Loucy (cell line): ENCODE measurements at regions not wholly inside any gene's neighbourhood (a gene's known extent, or its start where the extent isn't known, plus 50 kb on each side); places are given as distances from the start of the nearest gene placed in this dataset.

ENCODE experiments used
- CTCF ChIP-seq: fragments of 200-600 bp; sonication (generic); conservative IDR thresholded peaks from 2 replicates; pipeline ENCODE4 v1.5.1; 2014; ENCODE audit warnings: mild to moderate bottlenecking, antibody characterized with exemption, low read length
- EZH2phosphoT487 ChIP-seq: fragments of 200-600 bp; IDR thresholded peaks from 2 replicates; pipeline ENCODE4 v1.6.1; 2018; ENCODE audit warnings: antibody characterized with exemption, mild to moderate bottlenecking, moderate library complexity, borderline replicate concordance

GRCh38 chr12:46499226-46499625 is 126.7 kb upstream of the SLC38A2 start:
- TF ChIP-seq CTCF (no peak), EZH2phosphoT487 (no peak)
